Type B pancreatic cell (in vitro differentiated cells): ENCODE measurements at regions not wholly inside any gene's neighbourhood (a gene's known extent, or its start where the extent isn't known, plus 50 kb on each side); places are given as distances from the start of the nearest gene placed in this dataset.

Experiments
- DNase-seq: peaks from one replicate; pipeline ENCODE4 v3.0.0; 2021; ENCODE audit warnings: mixed read lengths; ENCODE audit not compliant: unreplicated experiment; ENCODE audit errors: extremely low spot score
- H3K27ac Mint-ChIP-seq: 2 replicates; pipeline ENCODE4 v1.8.0; 2021; ENCODE audit warnings: mild to moderate bottlenecking, mixed read lengths
- H3K27me3 Mint-ChIP-seq: 2 replicates; pipeline ENCODE4 v1.8.0; 2021; ENCODE audit warnings: mixed read lengths
- H3K36me3 Mint-ChIP-seq: 2 replicates; pipeline ENCODE4 v1.8.0; 2021; ENCODE audit warnings: mixed read lengths
- H3K4me1 Mint-ChIP-seq: one replicate; pipeline ENCODE4 v1.8.0; 2021; ENCODE audit warnings: mixed read lengths; ENCODE audit not compliant: unreplicated experiment
- H3K4me3 Mint-ChIP-seq: 2 replicates; pipeline ENCODE4 v1.8.0; 2021; ENCODE audit warnings: mild to moderate bottlenecking, mixed read lengths
- H3K9me3 Mint-ChIP-seq: 2 replicates; pipeline ENCODE4 v1.8.0; 2021; ENCODE audit warnings: mixed read lengths
- TF ChIP-seq, protein P1 (sequence below): fragments of 200-600 bp; sonication (generic); conservative IDR thresholded peaks from 2 replicates; pipeline ENCODE4 v1.5.0; 2021; ENCODE audit warnings: antibody characterized with exemption, mild to moderate bottlenecking

DNA sequence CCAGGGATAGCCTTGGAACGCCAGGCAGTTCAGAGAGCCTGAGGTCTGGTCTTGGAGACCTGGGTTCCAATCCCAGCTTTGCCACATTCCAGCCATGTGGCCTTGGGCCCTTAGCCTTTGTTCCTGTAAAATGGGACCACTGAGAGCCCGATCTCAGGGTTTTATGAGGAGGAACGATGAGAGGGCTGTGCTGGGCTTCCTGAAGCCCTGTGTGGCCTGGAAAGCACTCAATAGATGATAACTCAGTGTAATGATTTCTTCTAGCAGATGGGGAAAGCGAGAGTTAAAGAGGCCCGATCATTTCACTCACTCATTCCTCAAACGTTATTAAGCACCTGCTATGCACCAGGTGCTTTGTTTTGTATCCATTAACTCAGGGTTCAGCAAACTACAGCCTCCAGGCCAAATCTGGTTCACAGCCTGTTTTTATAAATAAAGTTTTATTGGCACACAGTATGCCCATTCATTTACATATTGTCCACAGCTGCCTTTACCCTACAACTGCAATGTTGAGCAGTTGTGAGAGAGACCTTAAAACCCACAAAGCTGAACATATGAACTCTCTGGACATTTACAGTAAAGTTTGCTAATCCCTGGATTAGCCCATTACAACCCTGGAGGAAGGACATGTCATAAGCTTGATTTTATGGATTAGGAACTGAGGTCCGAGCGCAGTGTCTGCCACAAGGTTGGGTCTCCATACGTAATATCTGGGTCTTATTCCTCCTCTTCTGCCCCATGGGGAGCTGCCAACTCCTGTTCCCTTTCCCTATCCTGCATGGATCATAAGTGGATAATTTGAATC is 90.4 kb downstream of the CEBPB start:
- Mint-ChIP-seq H3K4me1 (peaks cover 32% of the 10 kb centered on the region), H3K36me3 (no peaks in the 10 kb centered on the region), H3K27ac (no peak overlapping the region), H3K9me3 (no peaks in the 10 kb centered on the region), H3K27me3 (peaks cover 4% of the 10 kb centered on the region), H3K4me3 (no peak overlapping the region)
- TF ChIP-seq, protein P1, sequence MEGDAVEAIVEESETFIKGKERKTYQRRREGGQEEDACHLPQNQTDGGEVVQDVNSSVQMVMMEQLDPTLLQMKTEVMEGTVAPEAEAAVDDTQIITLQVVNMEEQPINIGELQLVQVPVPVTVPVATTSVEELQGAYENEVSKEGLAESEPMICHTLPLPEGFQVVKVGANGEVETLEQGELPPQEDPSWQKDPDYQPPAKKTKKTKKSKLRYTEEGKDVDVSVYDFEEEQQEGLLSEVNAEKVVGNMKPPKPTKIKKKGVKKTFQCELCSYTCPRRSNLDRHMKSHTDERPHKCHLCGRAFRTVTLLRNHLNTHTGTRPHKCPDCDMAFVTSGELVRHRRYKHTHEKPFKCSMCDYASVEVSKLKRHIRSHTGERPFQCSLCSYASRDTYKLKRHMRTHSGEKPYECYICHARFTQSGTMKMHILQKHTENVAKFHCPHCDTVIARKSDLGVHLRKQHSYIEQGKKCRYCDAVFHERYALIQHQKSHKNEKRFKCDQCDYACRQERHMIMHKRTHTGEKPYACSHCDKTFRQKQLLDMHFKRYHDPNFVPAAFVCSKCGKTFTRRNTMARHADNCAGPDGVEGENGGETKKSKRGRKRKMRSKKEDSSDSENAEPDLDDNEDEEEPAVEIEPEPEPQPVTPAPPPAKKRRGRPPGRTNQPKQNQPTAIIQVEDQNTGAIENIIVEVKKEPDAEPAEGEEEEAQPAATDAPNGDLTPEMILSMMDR = no peak
- DNase-seq = no peak

GRCh38 chr20:50281831-50282591 is 91.4 kb downstream of the CEBPB start:
- TF ChIP-seq, protein P1 = peak; percentile 21
- peaks cover 39% of the 10 kb centered on the region for H3K4me1 Mint-ChIP-seq
- H3K36me3 Mint-ChIP-seq = no peaks in the 10 kb centered on the region
- DNase-seq = no peak
- no peaks in the 10 kb centered on the region for H3K9me3 Mint-ChIP-seq
- no peak overlapping the region for H3K27ac Mint-ChIP-seq
- H3K27me3 Mint-ChIP-seq = peaks cover 2% of the 10 kb centered on the region
- no peak overlapping the region for H3K4me3 Mint-ChIP-seq

GRCh38 chr20:50282592-50283241 is 92.1 kb downstream of the CEBPB start:
- H3K27ac Mint-ChIP-seq = no peak overlapping the region
- TF ChIP-seq, protein P1 = no peak
- no peak overlapping the region for H3K4me3 Mint-ChIP-seq
- H3K9me3 Mint-ChIP-seq = no peaks in the 10 kb centered on the region
- DNase-seq = no peak
- peaks cover 35% of the 10 kb centered on the region for H3K4me1 Mint-ChIP-seq
- no peaks in the 10 kb centered on the region for H3K36me3 Mint-ChIP-seq
- no peaks in the 10 kb centered on the region for H3K27me3 Mint-ChIP-seq

DNA sequence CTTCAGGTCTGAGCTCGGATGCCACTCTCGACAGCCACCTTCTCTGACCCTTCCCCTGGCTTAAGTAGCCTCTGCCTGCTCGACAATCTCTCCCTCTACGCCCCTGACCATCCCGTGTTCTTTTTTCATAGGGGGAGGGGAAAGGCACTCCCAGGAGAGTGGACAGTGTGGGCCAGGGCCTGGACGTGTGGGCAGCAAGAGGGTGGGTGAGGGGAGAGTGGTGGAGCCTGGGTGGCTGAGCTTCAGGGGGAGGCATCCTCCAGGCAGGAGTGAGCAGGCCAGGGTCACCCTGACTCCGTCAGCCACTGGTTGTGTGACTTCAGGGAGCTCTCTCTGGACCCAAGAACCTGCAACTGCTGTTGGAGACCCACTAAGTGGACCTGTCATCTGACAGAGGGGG is 92.7 kb downstream of the CEBPB start:
- Mint-ChIP-seq H3K36me3 (no peaks in the 10 kb centered on the region), H3K4me1 (peaks cover 32% of the 10 kb centered on the region), H3K27ac (no peak overlapping the region), H3K27me3 (no peaks in the 10 kb centered on the region), H3K4me3 (no peak overlapping the region), H3K9me3 (no peaks in the 10 kb centered on the region)
- no peak for DNase-seq
- TF ChIP-seq, protein P1 = no peak

DNA sequence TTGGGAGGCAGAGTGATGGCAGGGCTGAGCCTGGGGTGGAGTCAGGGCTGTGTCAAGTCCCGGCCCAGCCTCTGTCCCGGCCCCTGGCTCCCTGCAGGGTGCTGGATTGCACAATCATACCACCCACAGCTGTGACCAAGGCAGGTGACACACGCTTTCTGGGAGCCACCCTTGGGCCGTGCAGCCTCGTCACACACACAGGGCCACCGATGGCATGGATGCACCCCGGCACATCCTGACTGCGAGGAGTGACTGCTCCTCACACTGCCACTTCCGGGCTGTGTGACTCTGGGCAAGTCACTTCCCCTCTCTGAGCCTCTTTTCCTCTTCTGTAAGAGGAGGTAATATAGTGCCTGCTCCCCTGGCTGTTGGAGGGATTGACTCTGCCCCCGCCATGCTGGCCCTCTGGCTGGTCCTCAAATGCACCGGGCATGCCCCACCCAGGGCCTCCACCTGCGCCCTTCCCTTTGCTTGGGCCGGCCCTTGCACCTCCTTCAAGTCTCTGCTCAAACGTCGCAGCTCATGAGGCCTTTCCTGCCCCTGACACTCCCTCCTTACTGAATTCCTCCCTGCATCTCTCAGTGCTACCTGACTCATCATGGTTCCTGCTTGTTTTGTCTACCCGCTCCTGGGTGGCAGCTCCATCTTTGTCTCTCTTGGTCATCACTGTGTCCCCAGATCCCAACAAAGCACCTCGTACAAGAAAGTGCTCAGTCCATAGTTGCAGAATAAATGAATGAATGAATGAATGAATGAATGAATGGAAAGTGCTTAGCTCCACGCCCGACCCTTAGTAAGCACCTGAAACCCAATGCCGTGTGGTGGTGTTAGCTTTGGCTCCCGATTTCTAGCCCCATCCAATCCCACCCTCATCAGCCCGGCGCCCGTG is 93.5 kb downstream of the CEBPB start:
- TF ChIP-seq, protein P1 = no peak
- H3K27me3 Mint-ChIP-seq = no peaks in the 10 kb centered on the region
- no peak for DNase-seq
- H3K4me1 Mint-ChIP-seq = peaks cover 30% of the 10 kb centered on the region
- peak overlapping the region; percentile 73 for H3K27ac Mint-ChIP-seq
- H3K36me3 Mint-ChIP-seq = no peaks in the 10 kb centered on the region
- H3K4me3 Mint-ChIP-seq = no peak overlapping the region
- H3K9me3 Mint-ChIP-seq = no peaks in the 10 kb centered on the region
